GM18502 (cell line): ENCODE measurements at regions not wholly inside any gene's neighbourhood (a gene's known extent, or its start where the extent isn't known, plus 50 kb on each side); places are given as distances from the start of the nearest gene placed in this dataset.
"Not testable (repeated sequence)": the region's sequence is repeated elsewhere in the genome, so short reads cannot be mapped to it uniquely, and the experiment has no call there.

ENCODE experiments used
- ATAC-seq: cut with Tn5 transposase; IDR thresholded peaks from one replicate; pipeline ENCODE4 v1.9.1; 2021; ENCODE audit warnings: mild to moderate bottlenecking; ENCODE audit not compliant: unreplicated experiment, poor library complexity

DNA sequence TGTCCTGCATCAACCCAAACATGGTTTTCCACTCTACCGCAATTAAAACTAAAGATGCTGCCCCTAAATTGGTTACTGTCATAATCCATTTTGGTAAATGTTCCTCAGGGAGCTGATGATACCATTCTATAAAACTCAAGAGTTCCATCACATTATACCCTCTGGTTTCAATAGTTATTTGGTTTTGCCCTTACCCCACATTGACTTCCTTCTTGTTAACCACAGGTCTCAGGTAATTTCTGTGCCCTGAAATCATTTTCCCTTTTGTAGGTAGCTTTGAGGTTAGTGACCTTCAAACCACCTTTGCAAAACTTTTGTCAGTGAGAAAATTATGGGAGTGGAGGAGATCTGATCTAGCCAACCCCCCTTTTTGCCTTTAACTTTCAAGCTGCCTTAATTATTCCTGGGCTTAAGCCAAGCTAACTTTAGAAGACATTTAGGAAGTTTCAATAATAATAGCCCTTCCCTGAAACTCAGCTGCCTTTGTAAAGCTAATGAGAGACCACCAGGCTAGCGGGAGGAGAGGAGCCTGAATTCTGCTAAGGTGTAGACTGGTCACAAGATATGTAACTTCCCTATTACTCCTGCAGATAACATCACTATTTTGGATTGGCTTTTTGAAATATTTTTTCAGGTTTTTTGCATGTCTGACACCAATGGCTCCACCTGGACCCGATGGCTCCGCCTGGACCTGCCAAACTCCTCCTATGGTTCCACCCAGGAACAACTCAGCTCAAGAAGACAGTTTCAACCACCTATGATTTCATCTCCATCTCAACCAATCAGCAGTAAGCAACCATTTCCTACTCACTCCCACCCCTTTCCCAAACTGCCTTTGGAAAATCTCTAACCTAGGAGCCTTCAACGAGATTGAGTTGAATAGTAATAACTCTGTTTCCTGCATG, 224.9 kb downstream of the HS3ST3B1 start:
- no peak for ATAC-seq

DNA sequence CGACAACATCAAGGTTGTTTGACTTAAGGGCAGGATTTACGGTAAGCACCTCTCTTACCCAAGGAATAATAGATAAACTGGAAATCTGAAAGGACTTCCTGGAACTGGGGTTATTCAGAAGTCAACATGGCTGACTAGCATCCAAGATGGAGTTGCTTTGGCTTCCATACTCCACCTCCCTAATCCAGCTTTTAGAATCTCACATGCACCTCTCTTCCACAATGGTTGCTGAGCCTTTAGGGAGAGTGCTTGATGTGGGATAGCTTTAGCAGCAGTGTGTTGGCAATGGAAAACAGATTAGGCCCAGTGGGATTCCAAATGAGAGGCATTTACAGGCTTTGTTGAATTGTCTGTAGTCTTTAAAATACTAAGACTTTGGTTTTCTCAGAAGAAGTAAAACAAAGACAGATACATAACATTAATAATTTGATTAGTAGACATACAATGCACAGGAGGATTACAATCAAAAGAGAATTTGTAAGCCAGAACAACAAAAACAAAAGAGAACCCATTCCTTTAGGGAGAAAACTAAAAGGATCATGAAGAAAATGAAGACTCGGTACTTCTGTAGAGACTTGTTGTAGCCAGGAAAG, 222.0 kb downstream of the HS3ST3B1 start:
- ATAC-seq, result no peak

- not testable (repeated sequence) for ATAC-seq
These were observed 218.0 kb downstream of the HS3ST3B1 start for GRCh38 chr17:14518919-14519318.

DNA sequence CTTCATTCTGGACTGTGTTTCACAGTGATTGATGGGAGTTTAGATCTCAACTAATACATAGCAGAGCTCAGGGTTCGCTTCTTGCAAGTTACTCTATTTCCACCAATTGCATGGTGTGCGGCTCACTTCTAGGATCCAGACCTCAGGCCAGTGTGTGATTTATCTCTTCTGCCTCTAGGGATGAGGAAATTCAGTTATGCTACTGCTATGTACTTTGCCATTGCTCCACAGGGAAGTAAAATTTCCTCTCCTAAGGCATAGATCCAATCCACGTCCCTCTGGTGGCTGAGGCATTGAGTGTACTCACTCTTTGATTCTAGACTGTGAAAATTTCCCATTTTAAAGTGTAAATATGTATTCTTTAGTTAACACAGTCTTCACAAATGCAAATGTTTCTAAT, 214.1 kb downstream of the HS3ST3B1 start:
- no peak for ATAC-seq

- no peak for ATAC-seq
These were observed 213.0 kb downstream of the HS3ST3B1 start for GRCh38 chr17:14513835-14514234.

- no peak for ATAC-seq
These were observed 209.3 kb downstream of the HS3ST3B1 start for GRCh38 chr17:14510136-14510535.

DNA sequence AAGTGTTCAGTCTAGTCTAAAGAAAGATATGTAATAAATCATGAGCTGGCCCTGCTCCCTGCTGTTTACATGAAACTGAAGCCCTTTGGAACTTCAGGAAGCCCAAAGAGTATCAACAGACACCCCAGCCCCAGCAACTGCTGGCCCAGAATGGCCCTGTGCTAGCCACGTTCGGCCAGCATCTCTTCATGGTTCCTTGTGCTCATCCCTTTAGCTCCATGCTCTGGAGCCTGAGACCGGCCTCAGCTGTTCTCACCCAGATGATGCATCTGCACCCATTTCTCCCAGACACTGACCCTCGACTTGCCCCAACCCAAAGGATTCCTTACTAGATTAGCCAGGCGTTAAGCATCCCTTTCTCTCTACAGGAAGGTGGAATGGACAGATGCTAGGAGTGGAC, 207.3 kb downstream of the HS3ST3B1 start:
- ATAC-seq, result no peak

- no peak for ATAC-seq
These were observed 205.5 kb downstream of the HS3ST3B1 start for GRCh38 chr17:14506364-14506763.

DNA sequence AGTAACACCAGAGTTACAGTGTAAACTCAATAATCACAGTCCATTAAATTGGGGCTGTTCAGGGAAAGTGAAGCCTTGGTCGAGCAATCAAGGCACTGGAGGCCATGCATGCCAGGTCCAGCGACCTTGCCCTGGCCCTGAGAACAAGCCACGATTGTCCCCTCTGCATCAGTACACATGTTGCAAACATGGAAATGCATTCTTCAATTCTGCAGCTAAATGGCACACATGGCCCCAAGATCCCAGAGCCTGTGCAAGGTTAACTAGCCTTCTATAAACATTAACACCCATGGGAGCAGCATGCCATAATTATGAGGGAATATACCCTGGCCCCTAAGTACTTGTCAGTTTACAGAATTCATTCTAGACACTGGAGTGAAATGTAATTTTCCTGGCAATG, 204.7 kb downstream of the HS3ST3B1 start:
- no peak for ATAC-seq

DNA sequence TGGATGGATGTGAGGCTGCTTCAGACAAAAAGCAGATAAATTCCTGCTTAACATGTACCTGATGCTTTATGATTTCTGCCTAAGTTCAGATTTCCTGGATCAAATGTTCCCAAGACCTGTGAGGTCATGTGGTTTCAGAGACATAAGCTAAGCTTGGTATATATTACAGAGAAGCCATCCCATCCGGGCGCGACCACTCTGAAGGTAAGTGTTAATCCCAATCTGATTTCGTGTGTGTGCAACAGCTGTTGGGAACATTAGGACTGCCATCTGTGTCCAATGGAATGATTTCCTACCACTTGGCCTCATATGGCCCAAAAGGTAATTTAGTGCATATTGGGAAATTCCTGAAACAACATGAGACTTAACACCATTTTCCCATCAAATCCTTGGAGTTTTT, 199.1 kb downstream of the HS3ST3B1 start:
- no peak for ATAC-seq

DNA sequence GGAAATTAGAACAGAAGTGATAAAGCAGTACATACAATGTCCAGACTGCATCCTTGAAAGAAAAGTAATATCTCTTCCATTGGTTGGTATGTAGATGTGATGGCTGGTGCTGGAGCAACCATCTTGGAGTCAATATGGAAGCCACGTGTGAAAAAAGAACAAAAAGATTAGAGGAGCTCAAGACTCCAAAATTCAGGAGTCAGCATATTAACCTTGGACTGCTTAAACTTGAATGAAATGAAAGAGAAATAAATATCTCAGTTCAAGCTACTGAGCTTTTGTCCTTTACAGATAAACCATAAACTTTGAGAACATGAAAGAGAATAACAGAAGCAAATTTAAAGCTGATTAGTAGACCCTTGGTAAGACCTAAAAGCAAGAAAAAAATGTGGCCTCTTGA, 197.9 kb downstream of the HS3ST3B1 start:
- ATAC-seq, result no peak

GRCh38 chr17:14494161-14494560, 193.3 kb downstream of the HS3ST3B1 start:
- no peak for ATAC-seq

GRCh38 chr17:14489986-14490385, 189.1 kb downstream of the HS3ST3B1 start:
- no peak for ATAC-seq

- no peak for ATAC-seq
These were observed 188.2 kb downstream of the HS3ST3B1 start for GRCh38 chr17:14488958-14489550.

GRCh38 chr17:14487068-14487467, 186.2 kb downstream of the HS3ST3B1 start:
- ATAC-seq, result no peak

GRCh38 chr17:14482715-14483114, 181.8 kb downstream of the HS3ST3B1 start:
- ATAC-seq, result no peak

DNA sequence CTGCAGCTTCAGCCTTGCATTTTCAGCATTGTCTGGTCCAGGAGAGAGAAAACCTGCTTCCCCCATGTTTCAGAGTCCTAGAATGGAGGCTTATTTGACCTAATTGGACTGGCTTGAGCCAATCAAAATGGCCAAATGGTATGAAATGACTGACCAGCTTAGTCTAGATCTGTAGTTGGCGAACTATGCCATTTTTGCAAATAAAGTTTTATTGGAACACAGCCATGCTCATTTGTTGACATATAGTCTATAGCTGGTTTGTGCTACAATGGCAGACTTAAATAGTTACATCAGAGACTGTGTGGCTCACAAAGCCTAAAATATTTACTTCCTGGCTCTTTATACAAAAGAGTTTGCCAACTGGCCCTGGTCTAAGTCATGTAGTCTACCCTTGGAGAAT, 180.8 kb downstream of the HS3ST3B1 start:
- no peak for ATAC-seq

GRCh38 chr17:14474591-14474990, 173.7 kb downstream of the HS3ST3B1 start:
- ATAC-seq, result no peak

GRCh38 chr17:14471052-14471451, 170.2 kb downstream of the HS3ST3B1 start:
- ATAC-seq, result no peak

DNA sequence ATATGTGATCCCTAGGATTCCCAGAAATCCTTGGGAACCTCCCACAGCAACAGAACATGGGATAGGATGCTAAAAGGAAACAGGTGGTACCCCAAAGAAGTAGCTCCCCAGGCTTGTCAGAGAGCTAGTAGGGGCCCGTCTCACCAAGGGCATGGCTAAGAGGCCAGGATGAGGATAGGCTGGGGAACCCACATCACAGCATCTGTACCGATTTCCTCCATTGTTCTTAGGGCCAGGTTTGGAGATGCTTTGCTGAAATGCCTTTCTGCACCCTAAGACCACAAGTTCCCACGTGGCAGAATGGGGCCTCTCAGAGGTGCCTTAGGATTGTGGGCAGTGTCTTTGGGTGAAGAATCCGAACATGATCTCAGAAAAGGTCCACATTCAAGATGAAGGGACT, 169.5 kb downstream of the HS3ST3B1 start:
- no peak for ATAC-seq

- ATAC-seq, result no peak
These were observed 169.1 kb downstream of the HS3ST3B1 start for GRCh38 chr17:14469971-14470370.
